HepG2 (cell line): ENCODE measurements at regions not wholly inside any gene's neighbourhood (a gene's known extent, or its start where the extent isn't known, plus 50 kb on each side); places are given as distances from the start of the nearest gene placed in this dataset.
A peak's percentile ranks its signal among the peaks of the same experiment; 100 is the strongest.

ENCODE experiments used
- ARID5B ChIP-seq: IDR thresholded peaks from 2 replicates; pipeline ENCODE4 v1.4.0; 2020; ENCODE audit warnings: mild to moderate bottlenecking, missing genetic modification reagents
- ARNT2 ChIP-seq: sonication (generic); formaldehyde crosslinking; IDR thresholded peaks from 2 replicates; pipeline ENCODE4 v1.8.0; 2022; ENCODE audit warnings: mild to moderate bottlenecking, low read depth, missing genetic modification reagents, moderate library complexity
- E2F5 ChIP-seq: sonication (generic); formaldehyde crosslinking; conservative IDR thresholded peaks from 2 replicates; pipeline ENCODE4 v1.4.0; 2020; ENCODE audit warnings: missing genetic modification reagents
- GATAD1 ChIP-seq: IDR thresholded peaks from 2 replicates; pipeline ENCODE4 v1.6.1; 2016; ENCODE audit warnings: missing genetic modification reagents, missing compliant biosample characterization
- HNF4G ChIP-seq, 2 experiments: sonication (generic) in 1 of 2; formaldehyde crosslinking in 1 of 2; IDR thresholded peaks; 2 replicates each; pipeline versions ENCODE4 v1.4.0 to v1.6.1; 2011 to 2020; ENCODE audit warnings: borderline replicate concordance in 2 of 2, low read depth in 2 of 2, mild to moderate bottlenecking in 2 of 2, low read length in 1 of 2, missing genetic modification reagents in 1 of 2, moderate library complexity in 1 of 2
- IRF2 ChIP-seq: IDR thresholded peaks from 2 replicates; pipeline ENCODE4 v1.6.1; 2018; ENCODE audit warnings: missing genetic modification reagents, missing compliant biosample characterization
- KDM5A ChIP-seq: fragments of 200-600 bp; sonication (generic); IDR thresholded peaks from 2 replicates; pipeline ENCODE4 v1.7.0; 2018; ENCODE audit warnings: antibody characterized with exemption, mild to moderate bottlenecking, low read length, borderline replicate concordance
- KLF13 ChIP-seq: sonication (generic); formaldehyde crosslinking; IDR thresholded peaks from 2 replicates; pipeline ENCODE4 v1.4.0; 2020; ENCODE audit warnings: mild to moderate bottlenecking, missing genetic modification reagents
- MTF1 ChIP-seq: sonication (generic); formaldehyde crosslinking; IDR thresholded peaks from 2 replicates; pipeline ENCODE4 v1.5.0; 2020; ENCODE audit warnings: missing genetic modification reagents
- PCBP1 ChIP-seq: fragments of 200-400 bp; formaldehyde crosslinking; IDR thresholded peaks from 2 replicates; pipeline ENCODE4 v1.6.1; 2017; ENCODE audit warnings: mild to moderate bottlenecking, low read depth, low read length, borderline replicate concordance
- TOE1 ChIP-seq: sonication (generic); formaldehyde crosslinking; IDR thresholded peaks from 2 replicates; pipeline ENCODE4 v1.4.0; 2020; ENCODE audit warnings: mild to moderate bottlenecking, missing genetic modification reagents
- ZBTB8A ChIP-seq: sonication (generic); formaldehyde crosslinking; IDR thresholded peaks from 2 replicates; pipeline ENCODE4 v1.4.0; 2020; ENCODE audit warnings: mild to moderate bottlenecking, low read depth, missing genetic modification reagents, borderline replicate concordance
- ZNF343 ChIP-seq: sonication (generic); formaldehyde crosslinking; IDR thresholded peaks from 2 replicates; pipeline ENCODE4 v1.4.0; 2020; ENCODE audit warnings: mild to moderate bottlenecking, missing genetic modification reagents
- ZNF691 ChIP-seq: sonication (generic); formaldehyde crosslinking; IDR thresholded peaks from 2 replicates; pipeline ENCODE4 v1.4.0; 2020; ENCODE audit warnings: missing genetic modification reagents, low read depth, mild to moderate bottlenecking, borderline replicate concordance
- ZNF703 ChIP-seq: sonication (generic); formaldehyde crosslinking; IDR thresholded peaks from 2 replicates; pipeline ENCODE4 v1.5.1; 2020; ENCODE audit warnings: missing genetic modification reagents, mild to moderate bottlenecking, moderate library complexity, borderline replicate concordance
- ZNF740 ChIP-seq: sonication (generic); formaldehyde crosslinking; IDR thresholded peaks from 2 replicates; pipeline ENCODE4 v1.4.0; 2020; ENCODE audit warnings: missing genetic modification reagents
- TF ChIP-seq, protein P1 (sequence below): sonication (generic); formaldehyde crosslinking; conservative IDR thresholded peaks from 2 replicates; pipeline ENCODE4 v1.4.0; 2020; ENCODE audit warnings: missing genetic modification reagents
- TF ChIP-seq, protein P2 (sequence below): sonication (generic); formaldehyde crosslinking; IDR thresholded peaks from 2 replicates; pipeline ENCODE4 v1.4.0; 2020; ENCODE audit warnings: missing genetic modification reagents
- TF ChIP-seq, protein P3 (sequence below): sonication (generic); formaldehyde crosslinking; IDR thresholded peaks from 2 replicates; pipeline ENCODE4 v1.4.0; 2020; ENCODE audit warnings: missing genetic modification reagents

DNA sequence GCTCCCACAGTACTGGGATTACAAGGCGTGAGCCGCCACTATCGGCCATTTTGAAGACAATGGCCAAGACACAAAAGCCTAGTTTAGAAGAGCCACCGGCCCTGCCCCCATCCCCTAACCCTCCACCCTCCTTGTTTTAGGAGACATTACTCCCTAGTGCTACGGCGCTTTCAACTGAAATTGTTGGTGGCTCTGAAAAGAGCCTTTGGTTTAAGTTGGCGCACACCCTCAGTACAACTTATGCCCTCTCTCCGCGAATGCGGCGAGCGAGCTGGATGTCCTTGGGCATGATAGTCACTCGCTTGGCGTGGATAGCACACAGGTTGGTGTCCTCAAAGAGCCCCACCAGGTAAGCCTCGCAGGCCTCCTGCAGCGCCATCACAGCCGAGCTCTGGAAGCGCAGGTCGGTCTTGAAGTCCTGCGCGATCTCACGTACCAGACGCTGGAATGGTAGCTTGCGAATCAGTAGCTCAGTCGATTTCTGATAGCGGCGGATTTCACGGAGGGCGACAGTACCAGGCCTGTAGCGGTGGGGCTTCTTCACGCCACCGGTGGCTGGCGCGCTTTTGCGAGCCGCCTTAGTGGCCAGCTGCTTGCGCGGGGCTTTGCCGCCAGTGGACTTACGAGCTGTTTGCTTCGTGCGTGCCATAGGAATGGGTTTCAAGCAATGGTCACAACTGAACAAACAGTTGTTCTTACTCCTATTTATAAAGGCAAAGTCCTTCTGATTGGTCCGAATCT lies 114.9 kb upstream of the BTN3A2 start (continued):
- TF ChIP-seq, protein P1, sequence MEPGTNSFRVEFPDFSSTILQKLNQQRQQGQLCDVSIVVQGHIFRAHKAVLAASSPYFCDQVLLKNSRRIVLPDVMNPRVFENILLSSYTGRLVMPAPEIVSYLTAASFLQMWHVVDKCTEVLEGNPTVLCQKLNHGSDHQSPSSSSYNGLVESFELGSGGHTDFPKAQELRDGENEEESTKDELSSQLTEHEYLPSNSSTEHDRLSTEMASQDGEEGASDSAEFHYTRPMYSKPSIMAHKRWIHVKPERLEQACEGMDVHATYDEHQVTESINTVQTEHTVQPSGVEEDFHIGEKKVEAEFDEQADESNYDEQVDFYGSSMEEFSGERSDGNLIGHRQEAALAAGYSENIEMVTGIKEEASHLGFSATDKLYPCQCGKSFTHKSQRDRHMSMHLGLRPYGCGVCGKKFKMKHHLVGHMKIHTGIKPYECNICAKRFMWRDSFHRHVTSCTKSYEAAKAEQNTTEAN (CRISPR knock-in tag), result no peak; the same call in 1 of the 2 replicates
- TF ChIP-seq ZNF343 (CRISPR knock-in tag) (no peak), IRF2 (CRISPR knock-in tag) (no peak), GATAD1 (CRISPR knock-in tag) (no peak), KDM5A (no peak), E2F5 (no peak), ZNF691 (no peak; the same call in 1 of the 2 replicates), PCBP1 (no peak), HNF4G (IDR thresholded peaks at IDR 0.05; ENCODE audit: borderline replicate concordance, low read depth, low read length) (no peak), HNF4G (CRISPR knock-in tag; IDR thresholded peaks at IDR 0.05; ENCODE audit: borderline replicate concordance, low read depth) (no peak), ZNF740 (no peak), ZBTB8A (CRISPR knock-in tag) (no peak), MTF1 (CRISPR knock-in tag) (no peak), ZNF703 (no peak), TOE1 (CRISPR knock-in tag) (no peak), ARID5B (CRISPR knock-in tag) (peak; percentile 35), ARNT2 (CRISPR knock-in tag) (peak; percentile 51; the same call in 1 of the 2 replicates), KLF13 (CRISPR knock-in tag) (no peak)
- TF ChIP-seq, protein P2, sequence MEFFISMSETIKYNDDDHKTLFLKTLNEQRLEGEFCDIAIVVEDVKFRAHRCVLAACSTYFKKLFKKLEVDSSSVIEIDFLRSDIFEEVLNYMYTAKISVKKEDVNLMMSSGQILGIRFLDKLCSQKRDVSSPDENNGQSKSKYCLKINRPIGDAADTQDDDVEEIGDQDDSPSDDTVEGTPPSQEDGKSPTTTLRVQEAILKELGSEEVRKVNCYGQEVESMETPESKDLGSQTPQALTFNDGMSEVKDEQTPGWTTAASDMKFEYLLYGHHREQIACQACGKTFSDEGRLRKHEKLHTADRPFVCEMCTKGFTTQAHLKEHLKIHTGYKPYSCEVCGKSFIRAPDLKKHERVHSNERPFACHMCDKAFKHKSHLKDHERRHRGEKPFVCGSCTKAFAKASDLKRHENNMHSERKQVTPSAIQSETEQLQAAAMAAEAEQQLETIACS (CRISPR knock-in tag), result no peak
- TF ChIP-seq, protein P3, sequence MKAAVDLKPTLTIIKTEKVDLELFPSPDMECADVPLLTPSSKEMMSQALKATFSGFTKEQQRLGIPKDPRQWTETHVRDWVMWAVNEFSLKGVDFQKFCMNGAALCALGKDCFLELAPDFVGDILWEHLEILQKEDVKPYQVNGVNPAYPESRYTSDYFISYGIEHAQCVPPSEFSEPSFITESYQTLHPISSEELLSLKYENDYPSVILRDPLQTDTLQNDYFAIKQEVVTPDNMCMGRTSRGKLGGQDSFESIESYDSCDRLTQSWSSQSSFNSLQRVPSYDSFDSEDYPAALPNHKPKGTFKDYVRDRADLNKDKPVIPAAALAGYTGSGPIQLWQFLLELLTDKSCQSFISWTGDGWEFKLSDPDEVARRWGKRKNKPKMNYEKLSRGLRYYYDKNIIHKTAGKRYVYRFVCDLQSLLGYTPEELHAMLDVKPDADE (CRISPR knock-in tag), result 0 out of 2 replicates have a peak, but pooled peaks have one; percentile 58
